Neural cell (in vitro differentiated cells): ENCODE measurements at regions not wholly inside any gene's neighbourhood (a gene's known extent, or its start where the extent isn't known, plus 50 kb on each side); places are given as distances from the start of the nearest gene placed in this dataset.

ENCODE experiments used
- CTCF ChIP-seq: fragments of 450-650 bp; IDR thresholded peaks from 2 replicates; pipeline ENCODE4 v1.5.1; 2014; ENCODE audit warnings: antibody characterized with exemption, mild to moderate bottlenecking, moderate library complexity; ENCODE audit not compliant: poor library complexity, severe bottlenecking
- EZH2 ChIP-seq: fragments of 200-600, 300-800 bp; shearing (Covaris generic), sonication (generic); IDR thresholded peaks from 2 replicates; pipeline ENCODE4 v1.6.1; 2014; ENCODE audit warnings: antibody characterized with exemption, low read length, borderline replicate concordance, mild to moderate bottlenecking; ENCODE audit not compliant: insufficient read depth, poor library complexity, severe bottlenecking
- POLR2AphosphoS5 ChIP-seq: IDR thresholded peaks from 2 replicates; pipeline ENCODE4 v1.6.1; 2012
- SMC3 ChIP-seq: fragments of 450-650 bp; conservative IDR thresholded peaks from 2 replicates; pipeline ENCODE4 v1.6.1; 2014; ENCODE audit warnings: antibody characterized with exemption, mild to moderate bottlenecking, moderate library complexity; ENCODE audit not compliant: poor library complexity
- TF ChIP-seq, protein P1 (sequence below): IDR thresholded peaks from 2 replicates; pipeline ENCODE4 v1.6.1; 2012; ENCODE audit warnings: borderline replicate concordance

DNA sequence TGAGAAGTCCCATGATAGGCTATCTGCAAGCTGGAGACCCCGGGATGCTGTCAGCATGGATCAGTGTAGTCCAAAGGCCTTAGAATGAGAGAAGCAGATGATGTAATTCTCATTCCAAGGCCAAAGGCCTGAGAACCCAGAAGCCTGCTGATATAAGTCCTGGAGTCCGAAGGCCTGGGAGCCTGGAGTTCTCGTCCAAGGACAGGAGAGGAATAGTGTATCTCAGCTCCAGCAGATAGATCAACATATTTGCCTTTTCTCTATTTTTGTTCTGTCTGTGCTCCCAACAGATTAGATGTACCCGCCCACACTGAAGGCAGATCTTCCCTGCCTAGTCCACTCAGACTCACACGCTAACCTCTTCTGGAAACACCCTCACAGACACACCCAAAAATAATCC, 454.9 kb upstream of the CHAC2 start:
- TF ChIP-seq CTCF = no peak
- TF ChIP-seq, protein P1, sequence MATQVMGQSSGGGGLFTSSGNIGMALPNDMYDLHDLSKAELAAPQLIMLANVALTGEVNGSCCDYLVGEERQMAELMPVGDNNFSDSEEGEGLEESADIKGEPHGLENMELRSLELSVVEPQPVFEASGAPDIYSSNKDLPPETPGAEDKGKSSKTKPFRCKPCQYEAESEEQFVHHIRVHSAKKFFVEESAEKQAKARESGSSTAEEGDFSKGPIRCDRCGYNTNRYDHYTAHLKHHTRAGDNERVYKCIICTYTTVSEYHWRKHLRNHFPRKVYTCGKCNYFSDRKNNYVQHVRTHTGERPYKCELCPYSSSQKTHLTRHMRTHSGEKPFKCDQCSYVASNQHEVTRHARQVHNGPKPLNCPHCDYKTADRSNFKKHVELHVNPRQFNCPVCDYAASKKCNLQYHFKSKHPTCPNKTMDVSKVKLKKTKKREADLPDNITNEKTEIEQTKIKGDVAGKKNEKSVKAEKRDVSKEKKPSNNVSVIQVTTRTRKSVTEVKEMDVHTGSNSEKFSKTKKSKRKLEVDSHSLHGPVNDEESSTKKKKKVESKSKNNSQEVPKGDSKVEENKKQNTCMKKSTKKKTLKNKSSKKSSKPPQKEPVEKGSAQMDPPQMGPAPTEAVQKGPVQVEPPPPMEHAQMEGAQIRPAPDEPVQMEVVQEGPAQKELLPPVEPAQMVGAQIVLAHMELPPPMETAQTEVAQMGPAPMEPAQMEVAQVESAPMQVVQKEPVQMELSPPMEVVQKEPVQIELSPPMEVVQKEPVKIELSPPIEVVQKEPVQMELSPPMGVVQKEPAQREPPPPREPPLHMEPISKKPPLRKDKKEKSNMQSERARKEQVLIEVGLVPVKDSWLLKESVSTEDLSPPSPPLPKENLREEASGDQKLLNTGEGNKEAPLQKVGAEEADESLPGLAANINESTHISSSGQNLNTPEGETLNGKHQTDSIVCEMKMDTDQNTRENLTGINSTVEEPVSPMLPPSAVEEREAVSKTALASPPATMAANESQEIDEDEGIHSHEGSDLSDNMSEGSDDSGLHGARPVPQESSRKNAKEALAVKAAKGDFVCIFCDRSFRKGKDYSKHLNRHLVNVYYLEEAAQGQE = no peak
- no peak for TF ChIP-seq POLR2AphosphoS5
- no peak for TF ChIP-seq SMC3
- no peak for TF ChIP-seq EZH2
